ENCODE measurements at regions not wholly inside any gene's neighbourhood (a gene's known extent, or its start where the extent isn't known, plus 50 kb on each side); places are given as distances from the start of the nearest gene placed in this dataset.
"Not testable (repeated sequence)": the region's sequence is repeated elsewhere in the genome, so short reads cannot be mapped to it uniquely, and the experiment has no call there.

- no peaks in the 10 kb centered on the region for H3K9me3 ChIP-seq
- no peaks in the 10 kb centered on the region for H3K36me3 ChIP-seq
- intact Hi-C loops (cut with DNase I) = loop anchor here (5.0 kb wide), 1 partner anchor 119 kb away; no protein-coding TSS in a partner anchor
- H3K27me3 ChIP-seq = no peaks in the 10 kb centered on the region
- TF ChIP-seq CTCF (IDR thresholded peaks at IDR 0.05) = no peak
- no peak overlapping the region for H3K4me3 ChIP-seq
- H3K27ac ChIP-seq = no peak overlapping the region
- peak in 1 of 2 donors; percentile 31 for DNase-seq (ENCODE audit: low spot score in 2 of 2)
- H3K4me1 ChIP-seq = no peaks in the 10 kb centered on the region
Observed at GRCh38 chr14:105588236-105588860, 62.0 kb downstream of the TMEM121 start.

- peak in 1 of 2 donors; percentile 56 for DNase-seq (ENCODE audit: low spot score in 2 of 2)
- Histone ChIP-seq H3K27me3 (no peaks in the 10 kb centered on the region), H3K36me3 (no peaks in the 10 kb centered on the region), H3K9me3 (no peaks in the 10 kb centered on the region), H3K4me3 (no peak overlapping the region), H3K4me1 (no peaks in the 10 kb centered on the region), H3K27ac (no peak overlapping the region)
- intact Hi-C loops (cut with DNase I) = loop anchor here (5.0 kb wide), 1 partner anchor 118 kb away; no protein-coding TSS in a partner anchor
- TF ChIP-seq CTCF (IDR thresholded peaks at IDR 0.05) = no peak
Observed at GRCh38 chr14:105589161-105589925, 63.0 kb downstream of the TMEM121 start.

GRCh38 chr14:105589926-105590185 lies 63.5 kb downstream of the TMEM121 start:
- not testable (repeated sequence) for H3K27ac ChIP-seq; H3K4me3 ChIP-seq; DNase-seq (ENCODE audit: low spot score in 2 of 2); H3K36me3 ChIP-seq; H3K27me3 ChIP-seq; H3K9me3 ChIP-seq; H3K4me1 ChIP-seq
- intact Hi-C loops (cut with DNase I) = loop anchor here (5.0 kb wide), 1 partner anchor 117 kb away; no protein-coding TSS in a partner anchor

- peak in 1 of 2 donors; percentile 52 for DNase-seq (ENCODE audit: low spot score in 2 of 2)
- Histone ChIP-seq H3K36me3 (no peaks in the 10 kb centered on the region), H3K27ac (no peak overlapping the region), H3K4me1 (no peaks in the 10 kb centered on the region), H3K9me3 (no peaks in the 10 kb centered on the region), H3K27me3 (no peaks in the 10 kb centered on the region), H3K4me3 (no peak overlapping the region)
- no peak for TF ChIP-seq CTCF (IDR thresholded peaks at IDR 0.05)
- intact Hi-C loops (cut with DNase I) = no loop called here
Observed at GRCh38 chr14:105591052-105591451, 64.7 kb downstream of the TMEM121 start.

GRCh38 chr14:105591792-105592341 lies 65.5 kb downstream of the TMEM121 start:
- H3K27me3 ChIP-seq; H3K36me3 ChIP-seq; H3K4me1 ChIP-seq; H3K4me3 ChIP-seq; intact Hi-C loops (cut with DNase I); H3K9me3 ChIP-seq; H3K27ac ChIP-seq: not testable (repeated sequence)
- DNase-seq (ENCODE audit: low spot score in 2 of 2) = peak in 1 of 2 donors; percentile 44

- intact Hi-C loops (cut with DNase I); H3K27ac ChIP-seq; H3K4me3 ChIP-seq; H3K9me3 ChIP-seq; H3K4me1 ChIP-seq; H3K27me3 ChIP-seq; H3K36me3 ChIP-seq: not testable (repeated sequence)
- peak in 1 of 2 donors; percentile 15 for DNase-seq (ENCODE audit: low spot score in 2 of 2)
Observed at GRCh38 chr14:105592646-105593045, 66.3 kb downstream of the TMEM121 start.

- H3K36me3 ChIP-seq; intact Hi-C loops (cut with DNase I); H3K27me3 ChIP-seq; H3K4me1 ChIP-seq; H3K27ac ChIP-seq; DNase-seq (ENCODE audit: low spot score in 2 of 2); H3K4me3 ChIP-seq; H3K9me3 ChIP-seq: not testable (repeated sequence)
Observed at GRCh38 chr14:105595346-105595745, 69.0 kb downstream of the TMEM121 start.

GRCh38 chr14:105596374-105596773 lies 70.0 kb downstream of the TMEM121 start:
- H3K27ac ChIP-seq; DNase-seq (ENCODE audit: low spot score in 2 of 2); H3K4me3 ChIP-seq; intact Hi-C loops (cut with DNase I); H3K36me3 ChIP-seq; H3K9me3 ChIP-seq; H3K27me3 ChIP-seq; H3K4me1 ChIP-seq: not testable (repeated sequence)

- not testable (repeated sequence) for H3K4me1 ChIP-seq
Observed at GRCh38 chr14:105598040-105598763, 71.8 kb downstream of the TMEM121 start.

GRCh38 chr14:105598925-105599586 lies 72.7 kb downstream of the TMEM121 start:
- H3K27ac ChIP-seq; H3K36me3 ChIP-seq; H3K9me3 ChIP-seq; H3K4me1 ChIP-seq; H3K27me3 ChIP-seq; intact Hi-C loops (cut with DNase I); DNase-seq (ENCODE audit: low spot score in 2 of 2); H3K4me3 ChIP-seq: not testable (repeated sequence)

More at GRCh38 chr14:105598040-105598763, 71.8 kb downstream of the TMEM121 start:
- DNase-seq (ENCODE audit: low spot score in 2 of 2); H3K4me3 ChIP-seq; H3K36me3 ChIP-seq; H3K27me3 ChIP-seq; intact Hi-C loops (cut with DNase I); H3K9me3 ChIP-seq; H3K27ac ChIP-seq: not testable (repeated sequence)

Data from ascending aorta (tissue), 2 donors.